GDM1 (cell line): ENCODE measurements at regions not wholly inside any gene's neighbourhood (a gene's known extent, or its start where the extent isn't known, plus 50 kb on each side); places are given as distances from the start of the nearest gene placed in this dataset.

Experiments
- DNase-seq: peaks from one replicate; lab custom pipeline; 2025; lab: John Stamatoyannopoulos, UW

GRCh38 chr12:127304751-127305725 lies 961.9 kb upstream of the TMEM132C start:
- no peak for DNase-seq

GRCh38 chr12:127306604-127307215 lies 960.3 kb upstream of the TMEM132C start:
- DNase-seq, result no peak

GRCh38 chr12:127307528-127307927 lies 959.4 kb upstream of the TMEM132C start:
- DNase-seq, result no peak

- DNase-seq, result no peak
These were observed 958.8 kb upstream of the TMEM132C start for GRCh38 chr12:127308148-127308547.

- DNase-seq, result no peak
These were observed 956.4 kb upstream of the TMEM132C start for GRCh38 chr12:127310548-127310947.

GRCh38 chr12:127311720-127312364 lies 955.1 kb upstream of the TMEM132C start:
- DNase-seq, result no peak

- DNase-seq, result no peak
These were observed 942.3 kb upstream of the TMEM132C start for GRCh38 chr12:127324681-127325080.

- no peak for DNase-seq
These were observed 939.0 kb upstream of the TMEM132C start for GRCh38 chr12:127327986-127328385.

GRCh38 chr12:127328867-127329266 lies 938.1 kb upstream of the TMEM132C start:
- no peak for DNase-seq

GRCh38 chr12:127334365-127334764 lies 932.6 kb upstream of the TMEM132C start:
- no peak for DNase-seq

GRCh38 chr12:127334912-127335644 lies 931.9 kb upstream of the TMEM132C start:
- DNase-seq, result no peak

- no peak for DNase-seq
These were observed 930.6 kb upstream of the TMEM132C start for GRCh38 chr12:127336416-127336815.

GRCh38 chr12:127339065-127339464 lies 927.9 kb upstream of the TMEM132C start:
- DNase-seq, result no peak

GRCh38 chr12:127340381-127340780 lies 926.6 kb upstream of the TMEM132C start:
- DNase-seq, result no peak

GRCh38 chr12:127342861-127343260 lies 924.1 kb upstream of the TMEM132C start:
- DNase-seq, result no peak

GRCh38 chr12:127343940-127344339 lies 923.0 kb upstream of the TMEM132C start:
- DNase-seq, result no peak

GRCh38 chr12:127351481-127352010 lies 915.4 kb upstream of the TMEM132C start:
- DNase-seq, result no peak

GRCh38 chr12:127355061-127355841 lies 911.7 kb upstream of the TMEM132C start:
- no peak for DNase-seq

- no peak for DNase-seq
These were observed 908.1 kb upstream of the TMEM132C start for GRCh38 chr12:127358888-127359287.

GRCh38 chr12:127360580-127360979 lies 906.4 kb upstream of the TMEM132C start:
- DNase-seq, result no peak

GRCh38 chr12:127362121-127362520 lies 904.8 kb upstream of the TMEM132C start:
- no peak for DNase-seq
